ENCODE measurements at regions not wholly inside any gene's neighbourhood (a gene's known extent, or its start where the extent isn't known, plus 50 kb on each side); places are given as distances from the start of the nearest gene placed in this dataset.

- Histone ChIP-seq H3K9me3 (replicated peaks; ENCODE audit: control insufficient read depth, insufficient read depth, low read length) (no peaks in the 10 kb centered on the region), H3K4me3 (replicated peaks in 1 of 3; ENCODE audit: insufficient read depth in 1 of 3, low read depth in 1 of 3, low read length in 3 of 3) (no peak overlapping the region), H3K27me3 (ENCODE audit: control insufficient read depth in 2 of 2, insufficient read depth in 2 of 2, low read length in 2 of 2) (no peaks in the 10 kb centered on the region), H3K27ac (ENCODE audit: insufficient read depth, low read depth, low read length) (no peak overlapping the region), H3K4me2 (ENCODE audit: insufficient read depth, low read length) (no peak overlapping the region), H3K4me1 (ENCODE audit: control insufficient read depth, extremely low read depth, insufficient read depth, low read length) (no peaks in the 10 kb centered on the region), H3K36me3 (ENCODE audit: control insufficient read depth in 2 of 2, extremely low read depth in 1 of 2, insufficient read depth in 2 of 2, low read length in 2 of 2) (no peaks in the 10 kb centered on the region), H3K9ac (replicated peaks; ENCODE audit: extremely low read depth, insufficient read depth, low read length) (no peak overlapping the region), H2AFZ (ENCODE audit: low read depth, low read length) (no peak overlapping the region), H4K20me1 (replicated peaks; ENCODE audit: control insufficient read depth, extremely low read depth, insufficient read depth, low read length) (no peaks in the 10 kb centered on the region), H3K79me2 (ENCODE audit: control insufficient read depth, insufficient read depth, low read length) (no peaks in the 10 kb centered on the region), H3K9me1 (replicated peaks; ENCODE audit: control insufficient read depth, extremely low read depth, insufficient read depth, low read length) (no peaks in the 10 kb centered on the region)
- DNase-seq (ENCODE audit: low read depth, low spot score) (no peak), FAIRE-seq (no peak)
- TF ChIP-seq MYC (IDR thresholded peaks at IDR 0.05; ENCODE audit: low read depth, low read length) = no peak
- TF ChIP-seq JUN (IDR thresholded peaks at IDR 0.05; ENCODE audit: borderline replicate concordance, insufficient read depth, insufficient read length, low read depth) = no peak
- no peak for TF ChIP-seq EZH2 (IDR thresholded peaks at IDR 0.05; ENCODE audit: borderline replicate concordance, low read depth, low read length, severe bottlenecking)
- no peak for TF ChIP-seq MAX (IDR thresholded peaks at IDR 0.05; ENCODE audit: insufficient read depth, insufficient read length)
- no peak for TF ChIP-seq POLR2A (IDR thresholded peaks at IDR 0.05; ENCODE audit: low read depth, low read length)
- no peak for TF ChIP-seq CTCF (IDR thresholded peaks at IDR 0.05; ENCODE audit: extremely low read depth in 1 of 2, insufficient read depth in 1 of 2, low read depth in 1 of 2, low read length in 2 of 2)
- TF ChIP-seq POLR2AphosphoS5 (IDR thresholded peaks at IDR 0.05; ENCODE audit: insufficient read depth, low read depth, low read length) = no peak
- no peak for TF ChIP-seq FOS (IDR thresholded peaks at IDR 0.05; ENCODE audit: borderline replicate concordance, insufficient read depth, low read length)
- no peak for TF ChIP-seq GATA2 (IDR thresholded peaks at IDR 0.05; ENCODE audit: insufficient read depth, insufficient read length, low read depth, low read length)
- dilution Hi-C loops (cut with MboI; ENCODE audit: extremely low pct_ligation_motif_present, low sequenced_read_pairs) (no loop called here), intact Hi-C loops (cut with micrococcal nuclease) (no loop called here)
- BruUV-seq (replicated peaks) = no TSS peak
- ChIA-PET POLR2A (no interaction called here), CTCF (interaction anchor here (1.2 kb wide), 1 partner anchor 9 kb away, joined by 4 read pairs; no protein-coding TSS in a partner anchor)
Measured at GRCh38 chr12:24707334-24707733, 241.6 kb downstream of the BCAT1 start.
